ENCODE measurements at regions not wholly inside any gene's neighbourhood (a gene's known extent, or its start where the extent isn't known, plus 50 kb on each side); places are given as distances from the start of the nearest gene placed in this dataset.

DNA sequence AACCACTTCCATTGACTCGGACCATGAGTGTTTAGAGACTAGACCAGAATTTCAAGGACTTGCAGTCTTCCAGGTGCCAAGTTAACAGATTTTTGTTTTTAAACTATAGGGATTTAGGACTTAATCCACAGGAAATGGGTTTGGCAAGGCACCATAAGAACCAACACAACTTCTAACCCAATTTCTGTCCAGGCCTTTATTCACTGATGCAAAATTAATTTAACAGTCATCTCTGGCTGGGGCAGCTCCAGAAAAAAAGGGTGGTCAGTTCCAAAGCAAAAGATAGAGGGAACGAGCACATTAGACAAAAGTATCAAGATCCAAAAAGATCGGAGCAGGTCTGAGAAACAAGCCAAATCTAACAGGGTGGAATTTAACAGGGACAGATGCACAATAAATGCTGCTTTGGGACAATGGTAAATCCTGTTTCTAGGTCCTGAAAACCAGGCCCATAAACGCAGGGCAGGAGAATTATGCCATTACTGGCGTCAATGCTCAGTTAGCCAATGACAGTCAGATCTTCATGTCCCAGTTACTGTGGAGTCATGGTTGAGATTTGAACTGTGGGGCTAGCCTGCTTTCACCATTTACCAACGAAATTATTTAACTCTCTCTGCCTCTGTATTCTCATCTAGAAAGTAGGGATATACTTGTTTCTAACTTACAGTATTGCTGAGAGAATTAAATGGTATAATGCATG, 590.8 kb upstream of the BRINP1 start:
- Histone ChIP-seq H3K36me3 (ENCODE audit: control insufficient read depth in 1 of 2, insufficient read depth in 2 of 2, low read length in 1 of 2) (no peaks in the 10 kb centered on the region), H3K27me3 (ENCODE audit: control insufficient read depth in 1 of 2, insufficient read depth in 2 of 2, low read length in 1 of 2) (no peaks in the 10 kb centered on the region), H3K27ac (ENCODE audit: low read depth in 1 of 2, low read length in 2 of 2) (peak overlapping the region in 1 of 2 donors; percentile 34), H3K9me3 (ENCODE audit: control insufficient read depth, low read length) (no peaks in the 10 kb centered on the region), H3K4me3 (ENCODE audit: low read length in 2 of 2) (no peak overlapping the region), H3K4me1 (ENCODE audit: control insufficient read depth in 1 of 2, insufficient read depth in 2 of 2, low read length in 2 of 2) (peaks cover 2 to 4% of the 10 kb centered on the region in 2 donors)
- 41 to 42% methylated on average over 6 of the region's 6 CpGs for WGBS, 2 donors
- intact Hi-C loops (cut with DNase I) = loop anchor here (10.0 kb wide), 2 partner anchors 155 to 515 kb away; no protein-coding TSS in a partner anchor
- DNase-seq = no peak
- no peak for ATAC-seq (ENCODE audit: low FRiP score)

DNA sequence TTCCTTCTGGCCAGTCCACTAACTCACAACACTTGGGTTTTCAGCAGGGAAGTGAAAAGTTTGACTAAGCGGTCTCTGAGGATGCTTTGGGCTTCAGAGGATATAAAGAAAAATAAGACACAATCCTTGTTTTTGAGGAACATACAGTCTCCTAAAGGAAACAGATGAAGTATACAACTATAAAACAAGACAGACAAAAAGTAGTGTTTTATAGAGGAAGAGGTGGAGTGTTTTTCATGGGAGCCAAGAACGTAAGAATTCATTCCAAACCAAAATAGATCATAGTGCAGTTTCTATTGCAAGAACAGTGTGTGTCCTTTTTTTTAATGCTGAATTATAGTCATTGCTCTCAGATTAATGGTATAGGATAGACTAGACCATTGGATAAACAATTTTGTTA, 586.9 kb upstream of the BRINP1 start:
- H3K4me1 ChIP-seq (ENCODE audit: control insufficient read depth in 1 of 2, insufficient read depth in 2 of 2, low read length in 2 of 2) = peaks cover 0 to 5% of the 10 kb centered on the region in 2 donors
- H3K36me3 ChIP-seq (ENCODE audit: control insufficient read depth in 1 of 2, insufficient read depth in 2 of 2, low read length in 1 of 2) = no peaks in the 10 kb centered on the region
- DNase-seq = no peak
- H3K4me3 ChIP-seq (ENCODE audit: low read length in 2 of 2) = no peak overlapping the region
- no peaks in the 10 kb centered on the region for H3K27me3 ChIP-seq (ENCODE audit: control insufficient read depth in 1 of 2, insufficient read depth in 2 of 2, low read length in 1 of 2)
- peak overlapping the region in 1 of 2 donors; percentile 91 for H3K27ac ChIP-seq (ENCODE audit: low read depth in 1 of 2, low read length in 2 of 2)
- intact Hi-C loops (cut with DNase I) = loop anchor here in 1 of 2 donors (10.0 kb wide), 1 partner anchor 151 kb away; no protein-coding TSS in a partner anchor
- ATAC-seq (ENCODE audit: low FRiP score) = no peak
- 35 to 41% methylated on average over 2 of the region's 2 CpGs for WGBS, 2 donors
- H3K9me3 ChIP-seq (ENCODE audit: control insufficient read depth, low read length) = no peaks in the 10 kb centered on the region

DNA sequence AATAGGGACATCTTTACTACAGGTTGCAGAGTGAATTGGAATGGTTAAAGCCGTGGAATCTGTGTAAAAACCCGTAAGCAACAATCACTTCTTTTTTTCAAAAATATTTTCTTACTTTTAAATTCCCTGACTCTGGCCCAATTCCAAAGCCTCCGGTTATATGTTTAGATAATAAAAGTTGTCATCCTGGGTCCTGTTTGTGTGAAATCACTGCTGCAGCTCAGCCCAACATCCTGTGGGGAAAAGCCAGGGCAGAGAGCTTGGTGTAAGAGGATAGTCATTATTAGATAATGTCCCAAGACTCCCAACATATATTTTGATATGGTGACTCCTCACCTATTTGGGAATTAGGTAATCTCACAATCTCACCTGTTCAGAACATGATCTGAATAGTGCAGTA, 586.0 kb upstream of the BRINP1 start:
- 28 to 33% methylated on average over 3 of the region's 3 CpGs for WGBS, 2 donors
- ATAC-seq (ENCODE audit: low FRiP score) = no peak

DNA sequence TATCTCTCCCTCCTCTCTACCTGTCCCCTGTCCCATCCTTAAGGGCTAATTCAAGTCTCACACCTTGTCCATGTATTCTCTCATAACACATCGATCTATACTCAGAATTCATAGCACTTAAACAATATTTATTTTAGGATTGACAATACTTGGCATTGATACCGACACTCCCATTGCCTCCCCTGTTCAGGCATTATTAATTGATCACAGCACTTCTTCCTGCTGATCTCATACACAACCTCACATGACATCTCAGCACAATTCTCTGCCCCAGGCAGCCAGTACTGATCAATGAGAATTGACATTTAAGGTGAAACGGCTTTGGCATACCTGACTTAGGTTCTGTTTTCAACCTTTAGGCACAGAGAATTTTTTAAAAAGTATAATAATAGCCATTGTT, 582.4 kb upstream of the BRINP1 start:
- Histone ChIP-seq H3K9me3 (ENCODE audit: control insufficient read depth, low read length) (no peaks in the 10 kb centered on the region), H3K36me3 (ENCODE audit: control insufficient read depth in 1 of 2, insufficient read depth in 2 of 2, low read length in 1 of 2) (no peaks in the 10 kb centered on the region), H3K4me1 (ENCODE audit: control insufficient read depth in 1 of 2, insufficient read depth in 2 of 2, low read length in 2 of 2) (peaks cover 1 to 2% of the 10 kb centered on the region in 2 donors), H3K27me3 (ENCODE audit: control insufficient read depth in 1 of 2, insufficient read depth in 2 of 2, low read length in 1 of 2) (no peaks in the 10 kb centered on the region), H3K27ac (ENCODE audit: low read depth in 1 of 2, low read length in 2 of 2) (peak overlapping the region; percentile 89 to 94), H3K4me3 (ENCODE audit: low read length in 2 of 2) (no peak overlapping the region)
- intact Hi-C loops (cut with DNase I) = loop anchor here (5.0 to 10.0 kb wide), 2 partner anchors 147 to 149 kb away; no protein-coding TSS in a partner anchor
- DNase-seq (no peak), ATAC-seq (ENCODE audit: low FRiP score) (peak; percentile 12)
- WGBS, 2 donors = 52 to 54% methylated on average over 3 of the region's 3 CpGs

More for the DNA sequence above, 586.0 kb upstream of the BRINP1 start:
- Histone ChIP-seq H3K4me3 (ENCODE audit: low read length in 2 of 2) (no peak overlapping the region), H3K36me3 (ENCODE audit: control insufficient read depth in 1 of 2, insufficient read depth in 2 of 2, low read length in 1 of 2) (no peaks in the 10 kb centered on the region), H3K9me3 (ENCODE audit: control insufficient read depth, low read length) (no peaks in the 10 kb centered on the region), H3K4me1 (ENCODE audit: control insufficient read depth in 1 of 2, insufficient read depth in 2 of 2, low read length in 2 of 2) (peaks cover 0 to 5% of the 10 kb centered on the region in 2 donors), H3K27me3 (ENCODE audit: control insufficient read depth in 1 of 2, insufficient read depth in 2 of 2, low read length in 1 of 2) (no peaks in the 10 kb centered on the region), H3K27ac (ENCODE audit: low read depth in 1 of 2, low read length in 2 of 2) (peak overlapping the region in 1 of 2 donors; percentile 45)
- intact Hi-C loops (cut with DNase I) = loop anchor here in 1 of 2 donors (10.0 kb wide), 1 partner anchor 150 kb away; no protein-coding TSS in a partner anchor
- DNase-seq = no peak

DNA sequence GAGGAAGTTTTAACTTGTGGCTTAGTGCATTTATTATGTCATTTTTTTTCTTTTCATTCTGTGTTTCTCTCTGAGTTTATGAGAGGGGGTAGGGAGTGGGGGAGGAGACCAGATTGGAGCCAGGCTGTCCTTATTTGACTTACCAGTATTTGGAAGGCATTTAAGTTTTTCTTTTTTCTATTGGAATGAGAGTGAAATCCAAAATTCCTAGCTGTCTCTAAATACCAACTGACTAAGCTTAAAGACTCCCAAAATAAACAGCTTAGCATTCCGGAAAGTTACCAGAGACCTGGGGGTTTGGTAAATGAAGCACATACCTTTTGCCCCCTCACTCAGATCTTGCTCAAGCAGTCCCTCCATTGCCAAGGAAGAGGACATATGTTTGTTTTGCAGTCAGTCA, 581.9 kb upstream of the BRINP1 start:
- 0 to 6% methylated on average over 1 of the region's 1 CpG for WGBS, 2 donors
- Histone ChIP-seq H3K9me3 (ENCODE audit: control insufficient read depth, low read length) (no peaks in the 10 kb centered on the region), H3K27me3 (ENCODE audit: control insufficient read depth in 1 of 2, insufficient read depth in 2 of 2, low read length in 1 of 2) (no peaks in the 10 kb centered on the region), H3K4me1 (ENCODE audit: control insufficient read depth in 1 of 2, insufficient read depth in 2 of 2, low read length in 2 of 2) (peaks cover 5 to 6% of the 10 kb centered on the region in 2 donors), H3K27ac (ENCODE audit: low read depth in 1 of 2, low read length in 2 of 2) (peak overlapping the region in 1 of 2 donors; percentile 20), H3K36me3 (ENCODE audit: control insufficient read depth in 1 of 2, insufficient read depth in 2 of 2, low read length in 1 of 2) (no peaks in the 10 kb centered on the region), H3K4me3 (ENCODE audit: low read length in 2 of 2) (no peak overlapping the region)
- peak; percentile 51 for ATAC-seq (ENCODE audit: low FRiP score)
- DNase-seq = peak in 1 of 2 donors; percentile 44
- intact Hi-C loops (cut with DNase I) = loop anchor here (5.0 to 10.0 kb wide), 2 partner anchors 146 to 149 kb away; no protein-coding TSS in a partner anchor

DNA sequence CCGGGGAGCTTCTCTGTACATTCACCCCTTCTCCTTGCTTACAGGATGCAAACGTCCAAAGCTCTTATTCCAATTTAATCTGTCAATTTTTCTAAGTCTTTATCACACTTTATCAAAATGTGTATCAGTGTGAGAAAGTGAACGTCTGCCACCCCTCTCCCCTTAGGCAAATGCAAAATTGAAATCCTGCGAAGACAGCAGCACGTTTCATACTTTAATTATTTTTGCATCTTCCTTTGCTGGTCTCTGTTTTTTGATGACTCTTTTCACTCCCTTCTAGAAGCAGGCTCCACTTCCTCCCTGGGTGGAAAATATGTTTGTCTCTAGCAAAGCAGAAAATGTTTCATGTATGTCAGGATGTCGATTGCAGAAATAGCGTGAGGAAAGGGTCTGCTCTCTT, 576.5 kb upstream of the BRINP1 start:
- H3K4me1 ChIP-seq (ENCODE audit: control insufficient read depth in 1 of 2, insufficient read depth in 2 of 2, low read length in 2 of 2) = peaks cover 3 to 7% of the 10 kb centered on the region in 2 donors
- H3K27me3 ChIP-seq (ENCODE audit: control insufficient read depth in 1 of 2, insufficient read depth in 2 of 2, low read length in 1 of 2) = no peaks in the 10 kb centered on the region
- ATAC-seq (ENCODE audit: low FRiP score) (no peak), DNase-seq (no peak)
- H3K36me3 ChIP-seq (ENCODE audit: control insufficient read depth in 1 of 2, insufficient read depth in 2 of 2, low read length in 1 of 2) = no peaks in the 10 kb centered on the region
- H3K27ac ChIP-seq (ENCODE audit: low read depth in 1 of 2, low read length in 2 of 2) = no peak overlapping the region
- H3K4me3 ChIP-seq (ENCODE audit: low read length in 2 of 2) = no peak overlapping the region
- 52 to 54% methylated on average over 7 of the region's 7 CpGs for WGBS, 2 donors
- no peaks in the 10 kb centered on the region for H3K9me3 ChIP-seq (ENCODE audit: control insufficient read depth, low read length)
- intact Hi-C loops (cut with DNase I) = no loop called here

DNA sequence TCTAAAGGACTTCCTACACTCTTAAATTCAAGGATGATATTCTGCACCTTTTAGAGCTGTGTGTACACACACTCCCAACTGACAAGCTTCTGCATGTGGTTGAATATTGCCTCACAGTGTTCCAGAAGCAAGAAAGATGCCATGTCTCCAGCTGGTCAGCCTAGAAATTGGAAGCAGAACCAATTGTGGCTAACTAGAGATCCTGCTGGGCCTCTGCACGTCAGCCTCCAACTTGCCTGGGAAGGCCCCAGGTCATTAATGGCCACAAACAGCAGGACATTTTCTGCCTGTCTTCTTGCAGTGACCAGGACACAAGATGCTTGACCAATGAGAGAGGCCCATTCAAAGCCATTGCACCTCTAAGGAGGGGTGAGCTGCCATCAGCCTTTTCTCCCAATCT, 571.9 kb upstream of the BRINP1 start:
- no peaks in the 10 kb centered on the region for H3K27me3 ChIP-seq (ENCODE audit: control insufficient read depth in 1 of 2, insufficient read depth in 2 of 2, low read length in 1 of 2)
- intact Hi-C loops (cut with DNase I) = no loop called here
- DNase-seq (no peak), ATAC-seq (ENCODE audit: low FRiP score) (no peak)
- 90% methylated on average over 1 of the region's 1 CpG for WGBS, 2 donors
- no peaks in the 10 kb centered on the region for H3K9me3 ChIP-seq (ENCODE audit: control insufficient read depth, low read length)
- H3K4me1 ChIP-seq (ENCODE audit: control insufficient read depth in 1 of 2, insufficient read depth in 2 of 2, low read length in 2 of 2) = peaks cover under 1 to 5% of the 10 kb centered on the region in 2 donors
- H3K4me3 ChIP-seq (ENCODE audit: low read length in 2 of 2) = no peak overlapping the region
- no peaks in the 10 kb centered on the region for H3K36me3 ChIP-seq (ENCODE audit: control insufficient read depth in 1 of 2, insufficient read depth in 2 of 2, low read length in 1 of 2)
- no peak overlapping the region for H3K27ac ChIP-seq (ENCODE audit: low read depth in 1 of 2, low read length in 2 of 2)

DNA sequence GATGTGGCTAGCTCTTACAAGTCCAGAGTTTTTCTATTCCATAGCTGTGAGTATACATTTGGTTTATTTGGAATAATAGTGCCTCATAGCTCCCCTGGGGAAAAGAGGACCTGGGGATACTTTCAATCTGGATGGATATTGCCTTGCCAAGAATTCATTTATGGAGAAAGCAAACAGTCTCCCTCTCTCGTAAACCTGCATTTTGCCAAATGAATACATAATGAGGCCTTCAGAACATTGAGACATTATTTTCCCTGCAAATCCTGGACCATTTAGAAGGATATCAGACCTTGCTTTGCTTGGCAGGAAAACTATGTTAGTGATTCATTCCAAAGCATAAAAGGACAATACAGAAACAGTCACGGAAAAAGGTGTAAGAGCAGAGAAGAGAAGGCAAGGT, 569.6 kb upstream of the BRINP1 start:
- no peak for ATAC-seq (ENCODE audit: low FRiP score)
- intact Hi-C loops (cut with DNase I) = no loop called here
- 0 to 7% methylated on average over 2 of the region's 2 CpGs for whole genome bisulfite sequencing, 2 donors
- Histone ChIP-seq H3K27me3 (ENCODE audit: control insufficient read depth in 1 of 2, insufficient read depth in 2 of 2, low read length in 1 of 2) (no peaks in the 10 kb centered on the region), H3K4me3 (ENCODE audit: low read length in 2 of 2) (no peak overlapping the region), H3K36me3 (ENCODE audit: control insufficient read depth in 1 of 2, insufficient read depth in 2 of 2, low read length in 1 of 2) (no peaks in the 10 kb centered on the region), H3K9me3 (ENCODE audit: control insufficient read depth, low read length) (no peaks in the 10 kb centered on the region), H3K27ac (ENCODE audit: low read depth in 1 of 2, low read length in 2 of 2) (peak overlapping the region in 1 of 2 donors; percentile 85), H3K4me1 (ENCODE audit: control insufficient read depth in 1 of 2, insufficient read depth in 2 of 2, low read length in 2 of 2) (peaks cover 0 to 5% of the 10 kb centered on the region in 2 donors)
- no peak for DNase-seq

DNA sequence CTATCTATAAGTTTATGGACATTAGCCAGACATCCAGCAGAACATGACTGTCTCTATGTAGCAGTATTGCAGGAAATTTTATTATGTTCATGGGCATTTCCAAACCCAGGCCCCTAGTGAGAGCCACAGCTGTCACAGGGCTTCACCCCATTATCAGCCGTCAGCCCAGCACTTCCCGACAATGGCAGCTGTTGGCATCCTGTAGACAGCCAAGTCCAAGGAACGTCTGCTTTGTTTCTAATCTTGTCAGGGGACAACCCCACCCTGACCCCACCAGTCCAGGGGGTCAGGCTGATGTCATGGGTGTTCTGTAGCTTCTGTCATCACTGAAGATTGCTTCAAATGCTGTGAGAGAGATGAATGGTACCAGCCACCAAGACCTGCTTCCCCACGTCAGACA, 565.3 kb upstream of the BRINP1 start:
- 71 to 77% methylated on average over 4 of the region's 4 CpGs for WGBS, 2 donors
- DNase-seq (no peak), ATAC-seq (ENCODE audit: low FRiP score) (no peak)
- H3K27ac ChIP-seq (ENCODE audit: low read depth in 1 of 2, low read length in 2 of 2) = no peak overlapping the region
- H3K27me3 ChIP-seq (ENCODE audit: control insufficient read depth in 1 of 2, insufficient read depth in 2 of 2, low read length in 1 of 2) = no peaks in the 10 kb centered on the region
- H3K9me3 ChIP-seq (ENCODE audit: control insufficient read depth, low read length) = no peaks in the 10 kb centered on the region
- intact Hi-C loops (cut with DNase I) = no loop called here
- no peak overlapping the region for H3K4me3 ChIP-seq (ENCODE audit: low read length in 2 of 2)
- H3K36me3 ChIP-seq (ENCODE audit: control insufficient read depth in 1 of 2, insufficient read depth in 2 of 2, low read length in 1 of 2) = no peaks in the 10 kb centered on the region
- H3K4me1 ChIP-seq (ENCODE audit: control insufficient read depth in 1 of 2, insufficient read depth in 2 of 2, low read length in 2 of 2) = no peaks in the 10 kb centered on the region
